CD4-positive, alpha-beta T cell treated with Interleukin-15 for 4 hours (primary cell): ENCODE measurements at regions not wholly inside any gene's neighbourhood (a gene's known extent, or its start where the extent isn't known, plus 50 kb on each side); places are given as distances from the start of the nearest gene placed in this dataset.
A peak's percentile ranks its signal among the peaks of the same experiment; 100 is the strongest.

Source experiments
- DNase-seq: peaks from one replicate; pipeline ENCODE4 v3.0.0-alpha.2; 2020; ENCODE audit warnings: low spot score

DNA sequence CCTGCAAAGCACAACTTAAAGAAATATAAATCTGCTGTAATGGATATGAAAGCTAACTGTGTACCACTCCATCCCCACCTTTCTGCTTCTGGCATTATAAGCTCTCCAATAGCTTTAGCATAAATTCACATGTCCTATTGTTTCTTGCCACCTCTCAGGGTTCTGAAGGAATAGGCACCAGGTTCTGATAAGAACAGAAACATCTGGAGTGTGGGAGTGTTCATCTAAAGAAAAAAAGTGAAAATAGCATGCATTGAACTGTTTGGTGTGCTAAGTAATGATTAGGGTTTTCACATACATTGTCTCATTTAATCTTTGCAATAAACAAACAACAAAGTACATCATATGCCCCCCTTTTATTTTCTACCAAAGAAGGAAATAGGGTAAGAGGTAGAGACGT, 72.3 kb downstream of the FAM76B start:
- DNase-seq: no peak

DNA sequence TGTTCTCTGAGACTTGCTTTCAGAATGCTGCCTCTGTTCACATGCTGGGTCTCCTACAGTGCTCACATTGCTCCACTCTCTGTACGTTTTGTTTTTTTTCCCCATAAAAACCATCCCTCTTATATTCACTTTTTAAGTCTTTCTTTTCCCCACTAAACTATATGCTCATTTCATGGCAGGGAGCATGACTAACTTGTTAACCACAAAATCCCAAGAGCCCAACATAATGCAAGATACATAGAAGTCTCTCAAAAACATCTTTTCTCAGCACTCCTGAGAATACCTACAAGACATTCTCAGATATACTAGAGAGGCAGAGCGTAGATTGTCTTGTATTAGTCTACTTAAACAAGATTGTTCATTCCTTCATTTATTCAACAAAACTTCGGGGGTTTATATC, 73.3 kb downstream of the FAM76B start:
- no peak for DNase-seq

DNA sequence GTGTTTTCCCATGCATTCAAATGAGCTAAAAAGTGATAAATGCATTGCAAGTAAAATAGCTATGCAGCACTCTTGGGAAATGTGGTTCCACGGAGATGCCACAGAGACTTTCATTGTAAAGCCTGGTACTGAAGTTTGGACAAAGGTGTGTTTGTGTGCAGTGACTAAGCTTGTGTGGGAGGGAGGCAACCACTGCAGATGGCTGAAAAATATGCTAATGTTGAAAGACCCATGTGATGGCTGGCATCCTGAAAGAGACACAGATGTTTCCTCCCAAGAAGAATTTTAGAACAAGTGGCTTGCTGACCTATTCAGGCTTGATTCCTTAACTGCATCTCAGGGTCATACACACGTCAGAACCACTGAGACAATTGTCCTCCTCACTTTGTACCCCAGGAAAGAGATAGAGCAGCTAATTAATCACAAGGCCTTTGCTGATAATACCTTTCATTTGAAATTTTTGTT, 73.8 kb downstream of the FAM76B start:
- DNase-seq: peak; percentile 54

DNA sequence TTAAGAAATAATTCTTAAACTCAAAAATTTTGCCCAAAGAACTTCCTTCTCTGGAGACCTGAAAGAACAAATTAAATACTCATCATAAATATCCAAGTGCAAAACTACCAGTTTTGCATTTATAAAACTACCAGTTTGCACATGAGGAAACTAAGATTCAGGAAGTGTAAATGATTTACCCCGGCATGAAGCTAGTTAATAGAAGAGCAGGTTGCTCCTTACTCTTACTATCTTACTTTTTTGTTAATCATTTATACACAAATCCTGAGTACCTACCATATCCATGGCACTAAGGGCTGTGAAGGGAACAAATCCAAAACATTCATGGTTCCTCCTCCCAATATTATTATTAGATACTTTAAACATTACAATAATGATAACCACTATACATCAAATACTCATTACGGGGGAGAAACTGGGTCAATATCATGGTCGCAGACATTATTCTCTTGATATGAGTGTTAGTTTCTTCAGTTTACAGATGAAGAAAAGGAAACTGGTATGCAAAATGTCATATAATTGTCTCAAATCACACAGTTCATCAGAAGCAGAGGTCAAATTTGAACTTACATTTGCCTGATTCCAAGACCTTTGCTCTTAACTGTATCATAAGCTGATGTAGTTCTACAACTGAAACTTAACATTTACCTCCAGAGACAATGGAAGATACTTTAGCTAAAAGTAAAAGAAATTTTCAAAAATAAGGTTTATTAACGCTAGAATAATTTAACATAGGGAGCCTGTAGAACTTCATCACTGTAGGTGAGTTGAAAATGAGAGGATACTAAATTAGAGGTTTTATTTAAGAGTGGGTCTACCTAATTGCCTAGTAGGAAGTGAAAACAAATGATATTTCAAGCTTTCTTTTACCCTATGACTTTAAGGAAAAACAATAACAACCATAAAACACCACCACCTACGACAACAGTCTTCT, 74.5 kb downstream of the FAM76B start:
- no peak for DNase-seq

DNA sequence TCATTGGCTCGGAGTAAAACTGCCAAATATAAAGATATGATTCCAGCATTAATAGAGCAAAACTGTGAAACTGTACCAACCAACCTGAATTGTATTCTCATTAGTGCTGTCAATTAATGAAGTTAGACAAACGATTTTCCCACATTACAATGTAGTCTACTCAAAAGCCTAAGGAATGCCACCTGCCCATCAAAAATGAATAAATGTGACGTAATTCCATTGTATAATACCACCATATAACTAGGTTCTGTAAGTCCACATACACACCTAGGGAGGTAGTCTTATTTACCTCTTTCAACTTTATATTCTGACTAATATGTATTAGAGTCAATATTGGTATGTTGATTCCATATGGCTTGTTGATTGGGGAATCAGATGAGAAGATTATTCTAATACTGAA, 76.2 kb downstream of the FAM76B start:
- DNase-seq: no peak

DNA sequence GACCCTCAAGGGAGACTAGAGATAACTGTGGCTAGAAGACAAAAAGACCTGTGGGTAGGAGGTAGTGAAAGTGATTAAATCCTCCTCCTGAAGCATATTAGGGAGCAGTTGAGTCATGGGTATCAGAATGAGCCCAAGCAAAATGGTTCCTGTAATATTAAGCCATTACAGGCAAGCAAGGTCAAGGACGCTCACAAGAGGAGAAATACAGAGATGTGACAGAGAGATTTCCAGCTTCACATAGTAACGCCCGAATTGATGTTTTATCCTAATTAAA, 77.7 kb downstream of the FAM76B start:
- DNase-seq: no peak

DNA sequence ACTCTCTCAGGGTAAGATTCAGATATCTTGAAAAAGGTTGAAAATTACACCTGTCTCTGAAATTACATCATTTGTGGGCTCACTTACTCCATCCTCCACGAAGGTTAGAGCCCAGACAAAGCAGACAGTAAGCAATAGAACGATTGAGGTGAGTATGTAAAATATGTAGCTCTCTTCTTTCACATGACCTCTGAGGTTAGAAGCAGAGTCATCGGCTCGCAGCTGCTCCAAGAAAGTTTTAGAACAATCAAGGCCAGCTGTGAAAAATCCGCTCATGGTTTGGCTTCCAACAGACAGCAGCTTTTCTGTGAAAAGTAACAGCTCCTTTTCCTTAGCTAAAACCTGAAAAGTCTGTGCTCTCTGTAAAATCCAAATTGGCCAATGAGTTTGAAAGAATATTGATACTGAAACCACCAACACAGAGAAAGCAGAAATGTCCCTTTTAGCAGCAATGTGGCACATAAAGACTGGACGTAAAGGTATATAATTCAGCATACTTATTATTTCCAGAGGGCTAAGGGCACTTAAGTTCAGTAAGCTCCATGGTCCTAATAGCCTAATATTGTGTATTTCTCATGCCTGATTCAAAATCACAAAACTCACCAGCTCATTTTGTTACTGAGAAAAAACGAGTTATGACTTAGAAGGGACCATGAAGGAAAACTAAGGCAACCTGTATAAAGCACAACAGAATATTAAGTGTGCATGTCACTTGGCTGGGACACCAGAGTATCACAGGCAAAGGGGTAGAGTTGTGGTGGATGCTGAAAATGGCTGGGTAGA, 78.2 kb downstream of the FAM76B start:
- no peak for DNase-seq

DNA sequence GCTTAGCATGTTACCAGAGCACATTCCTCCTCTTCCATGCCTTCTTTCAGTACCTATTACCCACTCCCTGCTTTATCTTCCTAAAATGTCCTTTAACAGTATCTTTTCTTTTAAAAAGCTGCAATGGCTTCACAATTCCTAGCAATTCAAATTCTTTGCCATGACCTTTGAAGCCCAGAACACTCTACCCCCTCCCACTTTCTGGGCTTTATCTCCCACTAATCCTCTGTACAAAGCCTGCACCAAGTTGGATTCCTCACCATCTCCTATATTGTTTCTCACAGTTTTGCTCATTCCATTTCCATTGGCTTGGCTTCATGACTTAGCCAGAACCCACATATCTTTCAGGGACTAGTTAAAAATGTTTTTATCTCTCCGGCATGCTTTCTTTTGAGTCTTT, 80.9 kb downstream of the FAM76B start:
- no peak for DNase-seq

DNA sequence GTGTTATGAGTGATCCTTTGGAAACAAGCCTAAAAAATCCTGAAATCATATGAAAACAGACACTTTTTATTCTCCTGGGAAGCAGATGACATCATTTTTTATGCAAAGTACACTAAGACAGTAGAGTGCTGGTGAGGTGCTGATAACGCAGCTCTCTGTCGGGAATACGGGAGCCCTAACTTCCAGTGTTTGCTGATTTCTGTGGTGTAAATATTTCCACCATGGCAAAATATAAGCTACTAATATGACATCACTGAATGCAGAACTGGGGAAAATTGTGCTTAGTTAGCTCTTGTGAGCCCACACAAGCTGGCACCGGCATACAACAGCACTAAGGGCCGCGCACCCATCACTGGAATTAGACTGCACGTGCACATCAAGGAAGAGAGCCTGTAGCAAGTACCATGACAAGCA, 82.6 kb downstream of the FAM76B start:
- DNase-seq: no peak

DNA sequence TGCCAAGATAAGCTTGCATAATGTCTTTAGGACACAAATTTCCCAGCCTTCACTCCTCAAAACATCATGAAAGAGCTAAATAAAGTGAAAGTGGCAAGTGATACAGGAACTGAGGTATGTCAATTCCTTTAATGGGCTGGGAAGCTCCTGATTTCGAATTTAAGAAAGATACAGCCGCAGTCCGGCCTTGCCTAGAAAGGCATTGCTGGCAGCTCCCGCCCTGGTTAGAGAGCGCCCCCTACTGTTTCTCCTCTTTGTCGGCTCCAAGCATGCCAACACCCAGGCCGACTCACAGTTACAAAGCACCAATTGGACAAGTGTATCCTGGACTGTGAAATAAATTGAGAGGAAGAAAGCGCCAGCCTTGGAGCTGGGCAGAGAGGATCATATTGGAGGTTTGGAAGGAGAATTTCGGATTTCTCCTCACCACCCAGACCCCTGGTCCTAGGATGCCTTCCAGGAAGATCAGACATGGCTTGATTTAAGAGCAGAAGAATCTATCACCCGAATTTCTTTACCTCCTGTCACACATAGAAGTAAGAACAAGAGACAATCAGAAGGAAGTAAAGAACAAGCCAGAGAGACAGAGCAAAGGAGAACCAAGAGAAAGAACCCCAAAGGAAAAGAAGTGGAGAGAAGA, 84.0 kb downstream of the FAM76B start:
- peak; percentile 92 for DNase-seq

DNA sequence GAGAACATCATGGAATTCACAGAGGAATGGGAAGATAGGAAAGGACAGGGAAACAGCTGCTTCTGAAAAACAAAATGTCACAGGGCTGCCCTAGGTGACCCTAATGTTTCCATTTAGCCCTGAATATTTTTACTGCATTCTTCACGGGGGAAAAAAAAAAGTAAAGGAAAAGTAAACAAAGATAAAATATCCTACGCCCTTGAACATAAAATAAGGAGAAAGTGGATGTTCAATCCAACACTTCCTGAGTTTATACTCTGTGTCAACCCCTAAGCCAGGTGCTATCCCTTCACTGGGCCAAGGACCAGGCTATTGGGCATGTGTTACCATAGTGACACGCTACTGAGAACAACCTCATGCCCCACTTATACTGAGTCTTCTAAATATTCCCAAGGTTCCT, 84.7 kb downstream of the FAM76B start:
- DNase-seq: no peak

DNA sequence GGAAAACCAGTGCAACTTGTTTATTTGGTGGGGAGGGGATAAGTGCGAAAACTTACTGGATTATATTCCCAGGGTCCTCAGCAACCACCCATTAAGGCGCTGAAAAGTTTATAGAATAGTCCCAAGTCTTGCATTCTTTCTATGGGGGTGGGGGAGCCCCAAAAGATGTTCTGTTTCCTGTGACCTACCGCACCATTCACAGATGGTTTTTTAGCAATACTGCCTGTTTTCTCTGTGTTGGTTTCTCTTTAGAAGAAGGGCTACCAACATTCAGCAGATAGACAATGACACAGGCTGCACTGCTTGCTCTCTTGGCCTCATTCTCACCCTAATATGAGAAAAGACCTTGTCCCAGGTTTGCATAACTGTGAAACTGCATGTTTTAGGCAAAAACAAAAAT, 86.5 kb downstream of the FAM76B start:
- DNase-seq: peak; percentile 29

DNA sequence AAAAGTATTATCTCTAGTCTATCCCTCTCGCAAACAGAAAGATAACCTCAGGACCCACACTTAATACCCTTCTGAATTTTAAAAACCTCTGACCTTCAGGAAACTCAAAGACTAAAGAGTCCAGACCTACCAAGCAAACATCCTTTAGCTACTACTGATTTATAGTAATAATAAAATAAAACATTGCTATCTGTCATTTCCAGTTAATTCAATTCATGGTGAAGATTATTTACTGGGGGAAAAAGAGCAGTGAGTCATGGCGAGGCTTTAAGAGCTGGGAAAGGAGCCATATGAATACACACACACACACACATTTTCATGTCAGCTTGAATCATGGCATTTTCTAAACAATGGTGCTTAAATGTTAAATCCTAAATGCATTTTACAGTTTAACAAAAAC, 87.1 kb downstream of the FAM76B start:
- peak; percentile 27 for DNase-seq

DNA sequence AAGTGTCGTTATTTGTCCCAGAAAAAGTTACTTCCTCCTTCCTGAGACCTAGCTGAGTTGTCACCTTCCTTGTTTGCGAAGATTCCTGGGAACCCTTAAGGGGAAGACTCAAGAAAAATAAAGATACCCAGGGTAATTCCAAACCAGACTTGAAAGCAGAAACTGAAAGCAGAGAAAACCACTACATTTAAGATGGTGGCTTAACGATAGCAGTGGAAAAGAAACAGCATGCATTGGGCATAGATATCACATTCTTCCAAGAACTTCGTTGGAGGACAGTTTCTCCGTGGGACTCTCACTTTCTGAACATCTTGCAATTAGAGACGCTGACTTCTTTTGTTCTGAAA, 89.1 kb downstream of the FAM76B start:
- DNase-seq: peak; percentile 32

DNA sequence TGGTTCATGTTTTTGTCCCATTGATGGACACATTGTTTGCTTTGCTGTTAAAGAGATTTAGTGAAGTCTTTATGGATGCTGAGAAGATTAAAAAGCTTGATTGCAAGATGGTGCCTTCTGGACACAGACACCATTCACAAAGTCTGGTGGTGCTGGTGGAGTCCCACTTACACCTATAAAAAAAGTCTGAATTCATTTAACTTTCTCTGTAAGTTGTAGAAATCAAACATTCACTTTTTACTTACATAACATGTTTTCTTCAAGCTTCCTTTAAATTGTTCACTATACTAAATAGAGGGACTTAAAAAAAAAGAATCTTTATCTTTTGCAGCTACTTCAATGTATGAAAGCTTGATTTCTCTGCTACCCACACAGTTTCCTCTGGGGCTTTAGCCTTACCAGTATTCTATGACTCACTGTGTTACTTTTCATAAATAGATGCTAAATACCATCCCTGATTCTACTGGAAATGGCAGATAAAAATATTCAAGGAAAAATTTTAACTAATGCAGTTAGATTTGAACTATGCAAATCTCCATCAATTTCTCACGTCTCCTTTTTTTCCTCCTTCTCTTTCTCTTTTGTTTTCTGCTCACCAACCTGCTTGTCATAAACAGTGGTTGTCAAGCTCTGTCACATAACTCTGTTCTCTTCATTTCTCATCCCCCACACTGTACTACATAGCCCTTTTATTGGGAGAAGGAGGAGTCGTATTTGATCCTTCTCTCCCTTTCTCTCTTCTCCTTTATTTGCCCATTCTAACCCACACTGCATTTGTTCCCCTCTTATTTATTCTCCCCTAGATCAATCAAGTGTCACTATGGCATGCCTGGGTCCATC, 89.7 kb downstream of the FAM76B start:
- DNase-seq: peak; percentile 58

DNA sequence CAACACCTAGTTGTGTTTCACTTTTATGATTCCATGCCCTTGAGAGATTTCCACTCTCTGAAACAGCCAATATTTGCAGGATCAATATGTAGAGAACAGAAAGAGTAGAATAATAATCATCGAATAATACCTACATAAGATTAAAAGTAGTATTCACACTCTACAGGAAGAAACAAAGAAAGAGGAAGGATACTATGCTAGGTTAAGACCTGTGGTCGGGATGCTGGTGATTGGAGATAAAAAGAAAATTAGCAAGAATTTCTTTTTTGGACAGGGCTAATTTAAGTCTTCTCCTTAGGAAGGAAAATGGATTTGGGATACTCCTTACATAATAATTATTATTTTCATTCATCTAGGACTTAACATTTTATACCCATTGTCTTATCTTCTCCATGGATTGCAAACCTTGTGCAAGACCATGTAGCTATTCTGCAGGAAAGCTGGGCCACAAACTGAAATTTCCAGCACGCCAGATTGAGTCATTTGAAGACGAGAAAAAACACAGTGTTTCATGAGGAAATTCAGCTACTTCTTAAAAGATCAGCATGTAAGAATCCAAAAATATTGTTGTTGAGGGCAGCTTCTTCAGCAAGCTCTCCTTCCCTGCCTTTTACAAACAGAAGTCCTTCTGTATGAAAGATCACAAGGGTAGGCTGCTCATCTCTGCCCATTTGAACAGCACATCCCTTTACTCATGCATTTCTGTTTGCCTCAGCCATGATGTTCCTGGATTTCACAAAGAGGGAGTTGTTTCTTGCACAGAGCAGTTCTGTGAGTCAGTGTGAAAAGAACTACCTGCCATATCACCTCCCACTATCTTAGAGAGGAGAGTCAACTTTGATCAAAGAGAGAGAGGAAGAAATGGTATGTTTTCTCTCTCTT, 90.7 kb downstream of the FAM76B start:
- DNase-seq: no peak

DNA sequence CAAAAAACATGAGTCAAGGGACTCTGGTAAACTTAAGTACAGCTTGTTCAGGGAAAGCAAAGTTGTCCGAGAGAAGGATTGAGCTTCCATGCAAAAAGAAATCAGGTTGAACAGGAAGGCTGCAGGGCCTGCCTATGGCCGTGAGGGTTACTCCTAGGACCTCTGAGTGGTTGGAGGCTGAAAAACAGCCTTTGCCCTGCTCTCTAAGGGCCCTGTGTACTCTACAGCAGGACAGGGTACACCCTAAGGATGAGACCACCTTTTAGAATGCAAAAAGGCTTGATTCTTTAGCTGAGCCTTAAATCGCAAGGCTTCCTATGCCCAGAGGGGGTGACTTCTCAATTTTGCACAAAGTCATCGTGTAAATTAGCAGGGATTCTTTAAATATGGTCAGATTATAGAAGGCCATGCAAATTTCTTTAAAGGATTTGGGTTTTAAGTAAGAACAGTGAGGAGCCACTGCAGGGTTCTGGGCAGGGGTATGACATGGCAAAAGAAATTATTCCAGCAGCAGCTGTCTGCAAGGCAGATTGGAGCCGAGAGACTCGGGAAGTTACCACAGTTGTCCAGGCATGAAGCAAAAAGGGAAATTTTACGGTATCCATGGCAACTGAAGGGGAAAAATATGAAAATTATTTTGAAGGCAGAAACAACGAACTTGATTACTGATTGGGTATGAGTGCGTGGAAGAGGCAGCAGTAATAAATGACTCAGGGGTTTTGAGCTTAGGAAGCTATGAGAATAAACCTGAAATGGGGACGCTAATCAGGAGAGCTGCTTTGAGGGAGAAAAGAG, 91.8 kb downstream of the FAM76B start:
- no peak for DNase-seq

DNA sequence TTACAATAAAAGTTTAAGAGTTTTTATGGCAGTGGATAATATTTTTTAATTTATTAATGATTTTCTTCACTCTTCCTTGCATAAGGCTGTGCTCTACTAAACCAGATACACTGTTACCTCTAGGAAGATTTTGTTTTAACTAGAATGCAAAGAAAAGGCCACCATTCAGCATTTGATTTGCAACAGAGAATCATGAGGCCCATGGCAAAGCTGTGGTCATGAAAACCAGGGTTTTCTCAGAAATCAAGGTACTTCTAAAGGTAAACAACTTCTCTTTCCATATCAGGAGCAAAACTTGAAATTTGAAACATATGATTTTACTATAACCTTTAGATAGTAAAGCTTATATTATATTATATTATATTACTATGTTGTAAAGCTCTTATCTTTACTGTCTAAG, 94.4 kb downstream of the FAM76B start:
- DNase-seq: no peak

DNA sequence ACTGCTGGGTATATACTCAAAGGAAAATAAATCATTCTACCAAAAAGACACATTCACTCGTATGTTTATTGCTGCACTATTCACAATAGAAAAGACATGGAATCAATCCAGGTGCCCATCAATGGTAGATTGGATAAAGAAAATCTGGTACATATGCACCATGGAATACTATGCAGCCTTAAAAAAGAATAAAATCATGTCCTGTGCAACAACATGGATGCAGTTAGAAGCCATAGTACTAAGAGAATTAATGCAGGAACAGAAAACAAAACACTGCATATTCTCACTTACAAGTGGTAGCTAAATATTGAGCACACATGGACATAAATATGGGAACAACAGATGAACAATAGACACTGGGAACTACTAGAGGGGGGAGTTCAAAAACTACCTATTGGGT, 96.3 kb downstream of the FAM76B start:
- DNase-seq: no peak

DNA sequence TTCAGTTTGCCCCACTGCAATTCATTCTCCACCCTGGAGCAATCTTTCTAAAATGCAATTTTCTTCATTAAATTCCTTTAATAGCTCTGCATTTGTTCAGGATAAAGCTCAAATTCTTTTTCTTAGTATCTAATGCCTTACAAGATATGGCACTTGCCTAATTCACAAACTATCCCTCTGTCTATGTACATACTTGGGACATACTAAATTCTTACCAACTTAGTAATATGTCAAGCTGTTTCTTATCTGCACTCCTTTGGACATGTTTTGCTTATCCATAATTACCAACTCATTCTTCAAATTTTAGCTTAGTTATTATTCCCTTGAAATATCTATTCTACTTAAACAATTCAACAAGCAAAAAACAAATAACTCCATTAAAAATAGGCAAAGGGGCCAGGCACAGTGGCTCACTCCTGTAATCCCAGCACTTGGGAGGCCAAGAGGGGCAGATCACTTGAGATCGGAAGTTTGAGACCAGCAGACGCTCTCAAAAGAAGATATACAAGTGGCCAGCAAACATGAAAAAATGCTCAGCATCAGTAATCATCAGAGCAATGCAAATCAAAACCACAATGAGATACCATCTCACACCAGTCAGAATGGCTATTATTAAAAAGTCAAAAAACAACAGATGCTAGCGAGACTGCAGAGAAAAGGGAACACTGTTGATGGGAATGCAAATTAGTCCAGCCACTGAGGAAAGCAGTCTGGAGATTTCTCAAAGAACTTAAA, 96.9 kb downstream of the FAM76B start:
- no peak for DNase-seq
